Right lobe of liver (tissue), 4 donors: ENCODE measurements at regions not wholly inside any gene's neighbourhood (a gene's known extent, or its start where the extent isn't known, plus 50 kb on each side); places are given as distances from the start of the nearest gene placed in this dataset.

Experiments used
- POLR2A ChIP-seq: fragments of 450-650 bp; IDR thresholded peaks from one replicate; pipeline ENCODE4 v1.6.1; 2017; ENCODE audit warnings: antibody characterized with exemption, mild to moderate bottlenecking
- TF ChIP-seq, protein P1 (sequence below), 4 donors: fragments of 200-600 bp in 3 of 4; fragments of 450-650 bp in 1 of 4; IDR thresholded peaks; one replicate each; pipeline versions ENCODE4 v1.5.1 to v1.8.0; 2016 to 2022; ENCODE audit warnings: antibody characterized with exemption in 4 of 4, mild to moderate bottlenecking in 2 of 4
- donor health status: DM: no; HTN: no; CAD: no.
- donor health status: DM: no; HTN: no; CAD: no.
- donor health status: DM: no; HTN: yes; CAD: no.

DNA sequence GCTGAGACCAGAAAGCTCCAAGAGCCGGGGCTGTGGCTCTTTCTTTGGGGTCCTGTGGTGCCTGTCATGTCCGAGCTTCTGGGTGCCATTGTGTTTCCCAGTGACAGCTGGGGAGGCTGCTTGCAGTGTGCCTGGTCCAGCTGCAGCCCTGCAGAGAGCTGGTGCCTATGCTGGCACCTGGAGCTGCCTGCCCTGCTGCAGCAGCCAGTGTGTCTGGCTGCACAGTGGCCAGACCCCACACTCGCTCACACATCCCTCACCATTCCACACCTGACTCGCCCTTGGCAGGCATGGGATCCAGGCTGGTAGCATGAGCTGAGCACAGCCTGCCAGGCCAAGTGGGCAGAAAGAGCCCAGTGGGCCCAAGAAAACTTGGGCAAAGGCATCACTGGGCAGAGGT is 635.1 kb upstream of the SEMA3D start:
- TF ChIP-seq, protein P1, sequence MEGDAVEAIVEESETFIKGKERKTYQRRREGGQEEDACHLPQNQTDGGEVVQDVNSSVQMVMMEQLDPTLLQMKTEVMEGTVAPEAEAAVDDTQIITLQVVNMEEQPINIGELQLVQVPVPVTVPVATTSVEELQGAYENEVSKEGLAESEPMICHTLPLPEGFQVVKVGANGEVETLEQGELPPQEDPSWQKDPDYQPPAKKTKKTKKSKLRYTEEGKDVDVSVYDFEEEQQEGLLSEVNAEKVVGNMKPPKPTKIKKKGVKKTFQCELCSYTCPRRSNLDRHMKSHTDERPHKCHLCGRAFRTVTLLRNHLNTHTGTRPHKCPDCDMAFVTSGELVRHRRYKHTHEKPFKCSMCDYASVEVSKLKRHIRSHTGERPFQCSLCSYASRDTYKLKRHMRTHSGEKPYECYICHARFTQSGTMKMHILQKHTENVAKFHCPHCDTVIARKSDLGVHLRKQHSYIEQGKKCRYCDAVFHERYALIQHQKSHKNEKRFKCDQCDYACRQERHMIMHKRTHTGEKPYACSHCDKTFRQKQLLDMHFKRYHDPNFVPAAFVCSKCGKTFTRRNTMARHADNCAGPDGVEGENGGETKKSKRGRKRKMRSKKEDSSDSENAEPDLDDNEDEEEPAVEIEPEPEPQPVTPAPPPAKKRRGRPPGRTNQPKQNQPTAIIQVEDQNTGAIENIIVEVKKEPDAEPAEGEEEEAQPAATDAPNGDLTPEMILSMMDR (IDR thresholded peaks at IDR 0.05): no peak
- TF ChIP-seq POLR2A: no peak
